ENCODE measurements at regions not wholly inside any gene's neighbourhood (a gene's known extent, or its start where the extent isn't known, plus 50 kb on each side); places are given as distances from the start of the nearest gene placed in this dataset.

DNA sequence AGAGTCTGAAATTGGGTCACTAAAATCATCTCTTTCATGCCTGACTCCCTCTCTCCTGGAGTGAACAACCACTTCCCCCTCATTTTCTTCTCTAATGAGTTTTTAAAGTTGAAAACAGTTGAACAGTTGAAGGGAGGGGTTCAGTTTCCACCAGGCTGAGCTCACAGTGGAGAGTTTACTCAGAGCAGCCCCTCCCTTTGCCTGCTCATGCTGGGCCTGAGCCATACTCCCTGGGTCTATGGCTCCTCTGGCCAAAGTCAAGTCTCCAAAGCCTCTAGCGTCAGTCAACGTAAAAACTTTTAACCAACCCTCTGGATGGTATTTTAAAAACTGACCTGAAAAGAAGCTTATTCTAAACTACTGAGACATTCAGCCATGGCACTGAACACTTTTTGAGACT, 100.8 kb upstream of the RNPC3 start:
- TF ChIP-seq, protein P1, sequence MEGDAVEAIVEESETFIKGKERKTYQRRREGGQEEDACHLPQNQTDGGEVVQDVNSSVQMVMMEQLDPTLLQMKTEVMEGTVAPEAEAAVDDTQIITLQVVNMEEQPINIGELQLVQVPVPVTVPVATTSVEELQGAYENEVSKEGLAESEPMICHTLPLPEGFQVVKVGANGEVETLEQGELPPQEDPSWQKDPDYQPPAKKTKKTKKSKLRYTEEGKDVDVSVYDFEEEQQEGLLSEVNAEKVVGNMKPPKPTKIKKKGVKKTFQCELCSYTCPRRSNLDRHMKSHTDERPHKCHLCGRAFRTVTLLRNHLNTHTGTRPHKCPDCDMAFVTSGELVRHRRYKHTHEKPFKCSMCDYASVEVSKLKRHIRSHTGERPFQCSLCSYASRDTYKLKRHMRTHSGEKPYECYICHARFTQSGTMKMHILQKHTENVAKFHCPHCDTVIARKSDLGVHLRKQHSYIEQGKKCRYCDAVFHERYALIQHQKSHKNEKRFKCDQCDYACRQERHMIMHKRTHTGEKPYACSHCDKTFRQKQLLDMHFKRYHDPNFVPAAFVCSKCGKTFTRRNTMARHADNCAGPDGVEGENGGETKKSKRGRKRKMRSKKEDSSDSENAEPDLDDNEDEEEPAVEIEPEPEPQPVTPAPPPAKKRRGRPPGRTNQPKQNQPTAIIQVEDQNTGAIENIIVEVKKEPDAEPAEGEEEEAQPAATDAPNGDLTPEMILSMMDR (IDR thresholded peaks at IDR 0.05; ENCODE audit: control extremely low read depth, extremely low read depth), result no peak
- no peak overlapping the region for H3K27ac ChIP-seq (ENCODE audit: low read depth in 1 of 2, low read length in 1 of 2)
- H3K9me3 ChIP-seq (ENCODE audit: control insufficient read depth in 4 of 4, insufficient read depth in 3 of 4, low read length in 3 of 4), result no peaks in the 10 kb centered on the region
- H3K4me3 ChIP-seq, result no peak overlapping the region
- no peaks in the 10 kb centered on the region for H3K27me3 ChIP-seq (ENCODE audit: control insufficient read depth in 3 of 3, insufficient read depth in 3 of 3, low read length in 2 of 3)
- ATAC-seq (ENCODE audit: insufficient read depth, low FRiP score) (no peak), DNase-seq (no peak)
- WGBS, 2 donors, result 94 to 99% methylated on average over 2 of the region's 2 CpGs
- H3K36me3 ChIP-seq (ENCODE audit: control insufficient read depth in 4 of 4, insufficient read depth in 4 of 4, low read length in 4 of 4), result no peaks in the 10 kb centered on the region
- H3K4me1 ChIP-seq (ENCODE audit: control insufficient read depth in 5 of 5, insufficient read depth in 5 of 5, low read length in 5 of 5), result no peaks in the 10 kb centered on the region
- no peak overlapping the region for H3K9ac ChIP-seq (ENCODE audit: insufficient read depth in 1 of 2, low read length in 2 of 2)

DNA sequence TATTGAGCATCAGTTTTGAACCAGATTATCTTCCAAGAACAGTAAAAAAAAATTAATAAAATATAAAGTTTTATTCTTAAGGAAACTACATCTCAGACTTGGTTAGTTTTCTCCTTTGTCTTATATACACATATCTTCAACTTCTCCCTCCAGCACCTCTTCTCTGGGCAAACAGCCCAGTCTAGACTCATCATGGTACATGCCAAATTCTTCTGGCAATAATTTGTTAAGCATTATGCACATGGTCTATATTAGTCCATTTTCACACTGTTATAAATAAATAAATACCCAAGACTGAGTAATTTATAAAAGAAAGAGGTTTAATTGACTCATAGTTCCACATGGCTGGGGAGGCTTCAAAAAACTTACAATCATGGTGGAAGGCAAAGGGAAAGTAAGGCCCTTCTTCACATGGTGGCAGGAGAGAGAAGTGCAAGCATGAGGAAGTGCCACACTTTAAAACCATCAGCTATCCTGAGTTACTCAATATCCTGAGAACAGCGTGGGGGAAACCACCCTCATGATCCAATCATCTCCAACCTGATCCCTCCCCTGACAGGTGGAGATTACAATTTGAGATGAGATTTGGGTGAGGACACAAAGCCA, 108.7 kb upstream of the RNPC3 start:
- Histone ChIP-seq H3K9me3 (ENCODE audit: control insufficient read depth in 4 of 4, insufficient read depth in 3 of 4, low read length in 3 of 4) (peaks cover 0 to 2% (median 0%) of the 10 kb centered on the region in 4 donors), H3K4me3 (no peak overlapping the region), H3K27ac (ENCODE audit: low read depth in 1 of 2, low read length in 1 of 2) (no peak overlapping the region), H3K36me3 (ENCODE audit: control insufficient read depth in 4 of 4, insufficient read depth in 4 of 4, low read length in 4 of 4) (no peaks in the 10 kb centered on the region), H3K9ac (ENCODE audit: insufficient read depth in 1 of 2, low read length in 2 of 2) (no peak overlapping the region), H3K4me1 (ENCODE audit: control insufficient read depth in 5 of 5, insufficient read depth in 5 of 5, low read length in 5 of 5) (no peaks in the 10 kb centered on the region), H3K27me3 (ENCODE audit: control insufficient read depth in 3 of 3, insufficient read depth in 3 of 3, low read length in 2 of 3) (no peaks in the 10 kb centered on the region)
- TF ChIP-seq, protein P1 (IDR thresholded peaks at IDR 0.05; ENCODE audit: control extremely low read depth, extremely low read depth), result no peak
- ATAC-seq (ENCODE audit: insufficient read depth, low FRiP score), result no peak
- WGBS, 2 donors, result 45 to 55% methylated on average over 1 of the region's 1 CpG
- DNase-seq, result peak in 1 of 3 donors; percentile 4

DNA sequence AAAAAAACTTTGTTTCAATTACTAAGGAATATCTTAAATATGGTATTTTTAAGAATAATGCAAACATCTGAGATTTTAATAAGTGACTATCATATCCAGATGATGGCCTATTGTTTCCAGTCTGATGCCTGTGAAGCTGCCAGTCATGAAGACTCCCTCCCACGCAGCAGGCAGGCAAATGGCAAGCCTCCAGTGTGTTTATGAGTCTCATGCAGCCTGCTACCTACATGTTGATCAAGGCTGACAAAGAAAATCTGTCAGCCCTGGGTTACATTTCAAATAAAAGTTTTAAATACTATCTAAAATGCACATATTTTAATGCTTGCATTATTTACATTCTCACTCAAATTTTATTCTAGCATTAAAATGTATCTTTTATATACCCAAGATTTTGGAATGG, 137.6 kb upstream of the RNPC3 start:
- H3K9me3 ChIP-seq (ENCODE audit: control insufficient read depth in 4 of 4, insufficient read depth in 3 of 4, low read length in 3 of 4), result peaks cover 0 to 4% (median 0%) of the 10 kb centered on the region in 4 donors
- H3K36me3 ChIP-seq (ENCODE audit: control insufficient read depth in 4 of 4, insufficient read depth in 4 of 4, low read length in 4 of 4), result no peaks in the 10 kb centered on the region
- ATAC-seq (ENCODE audit: insufficient read depth, low FRiP score), result no peak
- DNase-seq, result no peak
- H3K9ac ChIP-seq (ENCODE audit: insufficient read depth in 1 of 2, low read length in 2 of 2), result no peak overlapping the region
- no peak overlapping the region for H3K27ac ChIP-seq (ENCODE audit: low read depth in 1 of 2, low read length in 1 of 2)
- WGBS, 2 donors, result 45 to 50% methylated on average over 1 of the region's 1 CpG
- TF ChIP-seq, protein P1 (IDR thresholded peaks at IDR 0.05; ENCODE audit: control extremely low read depth, extremely low read depth), result no peak
- H3K4me1 ChIP-seq (ENCODE audit: control insufficient read depth in 5 of 5, insufficient read depth in 5 of 5, low read length in 5 of 5), result no peaks in the 10 kb centered on the region
- H3K4me3 ChIP-seq, result no peak overlapping the region
- H3K27me3 ChIP-seq (ENCODE audit: control insufficient read depth in 3 of 3, insufficient read depth in 3 of 3, low read length in 2 of 3), result no peaks in the 10 kb centered on the region

DNA sequence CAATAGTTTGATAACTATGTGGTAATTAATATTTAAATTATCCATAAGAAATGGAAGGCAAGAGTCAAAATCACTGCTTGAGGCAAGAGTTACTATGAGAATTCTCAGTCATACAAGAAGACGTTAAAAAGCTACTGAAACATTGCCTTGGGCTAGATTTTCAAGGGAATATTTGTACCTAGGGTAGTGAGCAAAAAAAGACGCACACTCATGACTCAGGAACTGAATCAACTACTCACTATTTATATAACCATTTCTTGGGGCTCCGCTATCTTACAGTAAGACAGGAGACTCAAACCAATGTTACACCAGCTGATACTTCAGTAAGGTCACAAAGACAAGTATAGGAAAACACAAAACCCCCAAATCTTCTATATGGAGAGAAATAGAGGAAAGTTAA, 151.5 kb upstream of the RNPC3 start:
- DNase-seq (no peak), ATAC-seq (ENCODE audit: insufficient read depth, low FRiP score) (no peak)
- 82 to 92% methylated on average over 3 of the region's 3 CpGs for WGBS, 2 donors
- Histone ChIP-seq H3K4me1 (ENCODE audit: control insufficient read depth in 5 of 5, insufficient read depth in 5 of 5, low read length in 5 of 5) (no peaks in the 10 kb centered on the region), H3K36me3 (ENCODE audit: control insufficient read depth in 4 of 4, insufficient read depth in 4 of 4, low read length in 4 of 4) (no peaks in the 10 kb centered on the region), H3K4me3 (no peak overlapping the region), H3K27ac (ENCODE audit: low read depth in 1 of 2, low read length in 1 of 2) (no peak overlapping the region), H3K27me3 (ENCODE audit: control insufficient read depth in 3 of 3, insufficient read depth in 3 of 3, low read length in 2 of 3) (no peaks in the 10 kb centered on the region), H3K9me3 (ENCODE audit: control insufficient read depth in 4 of 4, insufficient read depth in 3 of 4, low read length in 3 of 4) (no peaks in the 10 kb centered on the region), H3K9ac (ENCODE audit: insufficient read depth in 1 of 2, low read length in 2 of 2) (no peak overlapping the region)
- TF ChIP-seq, protein P1 (IDR thresholded peaks at IDR 0.05; ENCODE audit: control extremely low read depth, extremely low read depth), result no peak
